K562 (cell line): ENCODE measurements at regions not wholly inside any gene's neighbourhood (a gene's known extent, or its start where the extent isn't known, plus 50 kb on each side); places are given as distances from the start of the nearest gene placed in this dataset.

Experiments used
- ATAC-seq: fragments of 200-7000 bp; cut with Tn5 transposase; 3 replicates; pipeline ENCODE4 v1.9.1; 2020; ENCODE audit warnings: moderate library complexity
- BruUV-seq: library from RNA; stranded (reverse); fragments of 400-500 nt; replicated peaks from 2 replicates; lab custom pipeline; 2021; lab: Mats Ljungman, UMichigan
- CTCF ChIA-PET: fragments of 300-600 bp; formaldehyde crosslinking; extraction: SDS; loops from one replicate; lab custom pipeline; 2021; ENCODE audit warnings: low intra/inter-chr PET ratio; lab: Yijun Ruan, JAX
- POLR2A ChIA-PET: fragments of 300-600, 350-650 bp; sonication (Branson Sonifier 250); formaldehyde crosslinking; extraction: SDS; loops from one replicate; lab custom pipeline; 2021; ENCODE audit warnings: antibody characterized with exemption, inconsistent platforms; lab: Yijun Ruan, JAX
- DNase-seq, 4 experiments: peaks; one replicate each; pipeline versions ENCODE4 v3.0.0 to v3.0.0-alpha.2; 2011 to 2018; ENCODE audit warnings: low spot score in 3 of 4, mixed read lengths in 3 of 4; ENCODE audit errors: extremely low read depth in 1 of 4
- FAIRE-seq: peaks from 2 replicates; lab custom pipeline; 2011; peaks lifted over from hg19 to GRCh38; lab: Jason Lieb, UNC
- H2AFZ ChIP-seq: 2 replicates; pipeline ENCODE4 v1.6.0; 2011; ENCODE audit warnings: low read depth, low read length, control low read depth, inconsistent platforms
- H3K27ac ChIP-seq: fragments of 200-600 bp; 3 replicates; pipeline ENCODE4 v1.8.0; 2011; ENCODE audit warnings: low read depth, mild to moderate bottlenecking, control low read depth, inconsistent platforms, low read length, moderate library complexity, mixed read lengths; ENCODE audit errors: extremely low read depth
- H3K27me3 ChIP-seq, 2 experiments: fragments of 300-600 bp in 1 of 2; 2 replicates in 1 of 2; 3 replicates in 1 of 2; pipeline versions ENCODE4 v1.6.0 to v1.8.0; 2011; ENCODE audit warnings: inconsistent platforms in 2 of 2, low read length in 2 of 2, mild to moderate bottlenecking in 1 of 2, mixed read lengths in 1 of 2, moderate library complexity in 1 of 2; ENCODE audit not compliant: control insufficient read depth in 2 of 2, insufficient read depth in 2 of 2
- H3K36me3 ChIP-seq: fragments of 300-600 bp; 3 replicates; pipeline ENCODE4 v1.8.0; 2011; ENCODE audit warnings: mild to moderate bottlenecking, low read length, inconsistent platforms; ENCODE audit not compliant: control insufficient read depth, insufficient read depth
- H3K4me1 ChIP-seq, 2 experiments: fragments of 200-600 bp in 1 of 2; replicated peaks in 1 of 2; 2 replicates in 1 of 2; 3 replicates in 1 of 2; pipeline versions ENCODE4 v1.5.1 to v1.8.0; 2011; ENCODE audit warnings: inconsistent platforms in 2 of 2, low read length in 2 of 2, mild to moderate bottlenecking in 1 of 2, mixed read lengths in 1 of 2, moderate library complexity in 1 of 2; ENCODE audit not compliant: control insufficient read depth in 2 of 2, insufficient read depth in 2 of 2
- H3K4me2 ChIP-seq: 2 replicates; pipeline ENCODE4 v1.6.1; 2011; ENCODE audit warnings: low read length, control low read depth, inconsistent platforms, mixed read lengths; ENCODE audit not compliant: insufficient read depth
- H3K4me3 ChIP-seq: fragments of 200-600 bp; sonication (generic), shearing (Covaris generic); 2 replicates; pipeline ENCODE4 v1.5.1; 2016; ENCODE audit warnings: control low read depth, inconsistent platforms
- H3K79me2 ChIP-seq: fragments of 200-600 bp; 3 replicates; pipeline ENCODE4 v1.8.0; 2011; ENCODE audit warnings: low read length, inconsistent platforms; ENCODE audit not compliant: control insufficient read depth, insufficient read depth
- H3K9ac ChIP-seq, 2 experiments: 2 replicates each; pipeline versions ENCODE4 v1.6.0 to v1.6.1; 2011; ENCODE audit warnings: low read depth in 2 of 2, low read length in 2 of 2, control low read depth in 1 of 2, inconsistent platforms in 1 of 2, mild to moderate bottlenecking in 1 of 2, mixed read lengths in 1 of 2; ENCODE audit not compliant: insufficient read depth in 1 of 2
- H3K9me1 ChIP-seq: one replicate; pipeline ENCODE4 v1.6.0; 2011; ENCODE audit warnings: inconsistent platforms, mild to moderate bottlenecking, low read length, moderate library complexity; ENCODE audit not compliant: control insufficient read depth, insufficient read depth
- H3K9me3 ChIP-seq: replicated peaks from 2 replicates; pipeline ENCODE4 v1.5.1; 2011; ENCODE audit warnings: low read depth, low read length, inconsistent platforms; ENCODE audit not compliant: control insufficient read depth, insufficient read depth
- H4K20me1 ChIP-seq: replicated peaks from 2 replicates; pipeline ENCODE4 v1.6.1; 2011; ENCODE audit warnings: low read length, inconsistent platforms, mixed read lengths; ENCODE audit not compliant: control insufficient read depth, insufficient read depth
- FOSL1 ChIP-seq: fragments of 200-800 bp; sonication (Bioruptor generic); conservative IDR thresholded peaks from 2 replicates; pipeline ENCODE4 v1.6.1; 2016; ENCODE audit warnings: missing genetic modification characterization, missing compliant biosample characterization
- FOXP4 ChIP-seq: sonication (generic); formaldehyde crosslinking; IDR thresholded peaks from 2 replicates; pipeline ENCODE4 v1.8.0; 2022; ENCODE audit warnings: mild to moderate bottlenecking, missing genetic modification reagents, borderline replicate concordance
- GATA2 ChIP-seq: sonication (generic); formaldehyde crosslinking; IDR thresholded peaks from 2 replicates; pipeline ENCODE4 v1.4.0; 2020; ENCODE audit warnings: mild to moderate bottlenecking, missing genetic modification reagents
- KLF6 ChIP-seq: fragments of 250-450 bp; sonication (Bioruptor Pico); IDR thresholded peaks from 2 replicates; pipeline ENCODE4 v1.4.0; 2020; ENCODE audit warnings: mild to moderate bottlenecking, moderate library complexity, borderline replicate concordance
- MTA1 ChIP-seq: fragments of 450-650 bp; IDR thresholded peaks from 2 replicates; pipeline ENCODE4 v1.6.1; 2017; ENCODE audit warnings: borderline replicate concordance
- RAD21 ChIP-seq, 2 experiments: fragments of 250-450 bp in 1 of 2; fragments of 450-650 bp in 1 of 2; sonication (Bioruptor Pico) in 1 of 2; formaldehyde crosslinking in 1 of 2; IDR thresholded peaks in 1 of 2; conservative IDR thresholded peaks in 1 of 2; 2 replicates each; pipeline versions ENCODE4 v1.4.0 to v1.8.0; 2020 to 2022; ENCODE audit warnings: mild to moderate bottlenecking in 2 of 2, moderate library complexity in 1 of 2
- RBM15 ChIP-seq: fragments of 200-400 bp; formaldehyde crosslinking; IDR thresholded peaks from 2 replicates; pipeline ENCODE4 v1.6.1; 2018; ENCODE audit warnings: mild to moderate bottlenecking, low read length, moderate library complexity; ENCODE audit not compliant: insufficient read depth
- RFX5 ChIP-seq: IDR thresholded peaks from 2 replicates; pipeline ENCODE4 v1.6.1; 2011; ENCODE audit warnings: low read depth, mild to moderate bottlenecking, improper control_type of control experiment, low read length
- ZNF165 ChIP-seq: fragments of 250-450 bp; sonication (Bioruptor Pico); IDR thresholded peaks from 2 replicates; pipeline ENCODE4 v1.4.0; 2020; ENCODE audit warnings: borderline replicate concordance
- ZNF24 ChIP-seq: fragments of 450-650 bp; IDR thresholded peaks from 2 replicates; pipeline ENCODE4 v1.6.1; 2016
- ZNF398 ChIP-seq: fragments of 250-450 bp; sonication (Bioruptor Pico); IDR thresholded peaks from 2 replicates; pipeline ENCODE4 v1.8.0; 2021; ENCODE audit warnings: moderate library complexity, mild to moderate bottlenecking, inconsistent platforms
- ZSCAN29 ChIP-seq: fragments of 450-650 bp; IDR thresholded peaks from 2 replicates; pipeline ENCODE4 v1.6.1; 2017
- WGBS: fragments of 100-300 bp; shearing (Covaris generic); methylation state at CpG from one replicate; pipeline ENCODE4 v1.1.6; 2016; ENCODE audit warnings: low coverage, mixed read lengths; ENCODE audit not compliant: insufficient coverage; ENCODE audit errors: missing lambda C conversion rate; 5-methylcytosine and 5-hydroxymethylcytosine counted together
- in situ Hi-C: fragments of 300-500 bp; cut with MboI; formaldehyde crosslinking; loops from 4 replicates; pipeline ENCODE4 v1.15.0; 2018; ENCODE audit warnings: inconsistent platforms, mixed read lengths
- intact Hi-C: fragments of 100-400 bp; cut with micrococcal nuclease; formaldehyde crosslinking; loops from 2 replicates; pipeline ENCODE4 v1.14.2; 2022

GRCh38 chr15:92231461-92231860, 162.2 kb upstream of the ST8SIA2 start:
- no peaks in the 10 kb centered on the region for H3K4me1 ChIP-seq
- ChIA-PET POLR2A (no interaction called here), CTCF (no interaction called here)
- in situ Hi-C loops (no loop called here), intact Hi-C loops (no loop called here)
- H3K9me1 ChIP-seq: no peaks in the 10 kb centered on the region
- no peak overlapping the region for H3K27ac ChIP-seq
- no peak overlapping the region for H3K4me3 ChIP-seq
- no peak overlapping the region for H3K9ac ChIP-seq
- DNase-seq (no peak), FAIRE-seq (no peak), ATAC-seq (no peak)
- TF ChIP-seq ZNF165 (CRISPR knock-in tag) (no peak), FOSL1 (tag) (no peak), ZNF398 (no peak), FOXP4 (CRISPR knock-in tag) (no peak), GATA2 (no peak), MTA1 (no peak), ZSCAN29 (no peak), RFX5 (no peak), ZNF24 (no peak), RBM15 (no peak), RAD21 (CRISPR knock-in tag; conservative IDR thresholded peaks at IDR 0.05 in 1 of 2, IDR thresholded peaks at IDR 0.05 in 1 of 2) (no peak), KLF6 (CRISPR knock-in tag) (no peak)
- H3K36me3 ChIP-seq: no peaks in the 10 kb centered on the region
- no peak overlapping the region for H3K4me2 ChIP-seq
- no peaks in the 10 kb centered on the region for H3K9me3 ChIP-seq
- no peaks in the 10 kb centered on the region for H3K79me2 ChIP-seq
- no peak overlapping the region for H2AFZ ChIP-seq
- 2% methylated on average over 4 of the region's 4 CpGs for WGBS
- BruUV-seq: no TSS peak
- H3K27me3 ChIP-seq: no peaks in the 10 kb centered on the region
- H4K20me1 ChIP-seq: no peaks in the 10 kb centered on the region
